Tibial nerve (tissue), 4 donors: ENCODE measurements at regions not wholly inside any gene's neighbourhood (a gene's known extent, or its start where the extent isn't known, plus 50 kb on each side); places are given as distances from the start of the nearest gene placed in this dataset.

Source experiments
- DNase-seq, 2 donors: peaks; one replicate each; pipeline ENCODE4 v3.0.0-alpha.2; 2019; ENCODE audit warnings: low spot score in 2 of 2
- H3K27ac ChIP-seq, 4 donors: fragments of 200-600 bp; sonication (generic) in 3 of 4; one replicate each; pipeline ENCODE4 v1.5.1; 2017 to 2019; ENCODE audit warnings: mild to moderate bottlenecking in 1 of 4
- H3K27me3 ChIP-seq, 2 donors: fragments of 200-600 bp; sonication (generic) in 1 of 2; one replicate each; pipeline versions ENCODE4 v1.5.1 to v1.6.0; 2017 to 2019
- H3K36me3 ChIP-seq, 3 donors: fragments of 200-600 bp; sonication (generic); one replicate each; pipeline ENCODE4 v1.5.1; 2018 to 2019
- H3K4me1 ChIP-seq, 4 donors: fragments of 200-600 bp; sonication (generic) in 3 of 4; one replicate each; pipeline ENCODE4 v1.5.1; 2017 to 2019
- H3K4me3 ChIP-seq, 4 donors: fragments of 200-600 bp; sonication (generic) in 3 of 4; one replicate each; pipeline ENCODE4 v1.5.1; 2017 to 2019; ENCODE audit warnings: mild to moderate bottlenecking in 1 of 4, moderate library complexity in 1 of 4
- H3K9me3 ChIP-seq, 4 donors: fragments of 200-600 bp; sonication (generic) in 3 of 4; one replicate each; pipeline ENCODE4 v1.5.1; 2017 to 2019
- EP300 ChIP-seq, 2 donors: sonication (generic); formaldehyde crosslinking; IDR thresholded peaks; one replicate each; pipeline ENCODE4 v1.6.1; 2017; ENCODE audit warnings: antibody characterized with exemption in 2 of 2, mild to moderate bottlenecking in 1 of 2
- POLR2A ChIP-seq, 2 donors: fragments of 450-650 bp; IDR thresholded peaks; one replicate each; pipeline ENCODE4 v1.6.1; 2017; ENCODE audit warnings: antibody characterized with exemption in 2 of 2, mild to moderate bottlenecking in 2 of 2, moderate library complexity in 2 of 2
- WGBS, 2 donors: methylation state at CpG; one replicate each; pipeline ENCODE4 v1.1.5; 2018; 5-methylcytosine and 5-hydroxymethylcytosine counted together
- TF ChIP-seq, protein P1 (sequence below), 5 experiments: fragments of 200-600 bp in 3 of 5; fragments of 450-650 bp in 2 of 5; sonication (generic) in 3 of 5; IDR thresholded peaks; one replicate each; pipeline ENCODE4 v1.5.1; 2016 to 2019; ENCODE audit warnings: antibody characterized with exemption in 5 of 5, mild to moderate bottlenecking in 3 of 5, moderate library complexity in 2 of 5

DNA sequence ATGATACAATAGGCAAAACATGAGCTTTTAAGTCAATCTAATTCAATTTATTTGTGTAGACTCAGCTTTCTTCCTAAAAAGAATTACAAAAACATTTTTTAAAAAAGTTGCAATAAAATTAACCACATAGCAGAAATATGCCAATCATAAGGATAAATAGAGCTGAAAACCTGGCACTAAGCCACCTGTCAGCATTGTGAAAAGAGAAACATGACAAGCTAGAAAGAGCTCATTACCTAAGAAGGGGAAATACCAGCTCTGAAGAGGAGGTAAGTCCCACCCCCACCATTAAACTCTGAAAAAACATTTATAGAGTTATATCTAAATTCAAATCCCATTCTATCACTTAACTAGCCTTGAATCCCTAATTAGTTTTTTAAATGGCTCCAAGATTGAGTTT, 372.9 kb downstream of the OSTF1 start:
- Histone ChIP-seq H3K27ac (no peak overlapping the region), H3K9me3 (no peaks in the 10 kb centered on the region), H3K36me3 (no peaks in the 10 kb centered on the region), H3K4me3 (no peak overlapping the region), H3K4me1 (peaks cover 0 to 12% (median 4%) of the 10 kb centered on the region in 4 donors), H3K27me3 (no peaks in the 10 kb centered on the region)
- DNase-seq, result no peak
- TF ChIP-seq POLR2A (IDR thresholded peaks at IDR 0.05), result no peak
- no peak for TF ChIP-seq EP300 (IDR thresholded peaks at IDR 0.05)
- TF ChIP-seq, protein P1, sequence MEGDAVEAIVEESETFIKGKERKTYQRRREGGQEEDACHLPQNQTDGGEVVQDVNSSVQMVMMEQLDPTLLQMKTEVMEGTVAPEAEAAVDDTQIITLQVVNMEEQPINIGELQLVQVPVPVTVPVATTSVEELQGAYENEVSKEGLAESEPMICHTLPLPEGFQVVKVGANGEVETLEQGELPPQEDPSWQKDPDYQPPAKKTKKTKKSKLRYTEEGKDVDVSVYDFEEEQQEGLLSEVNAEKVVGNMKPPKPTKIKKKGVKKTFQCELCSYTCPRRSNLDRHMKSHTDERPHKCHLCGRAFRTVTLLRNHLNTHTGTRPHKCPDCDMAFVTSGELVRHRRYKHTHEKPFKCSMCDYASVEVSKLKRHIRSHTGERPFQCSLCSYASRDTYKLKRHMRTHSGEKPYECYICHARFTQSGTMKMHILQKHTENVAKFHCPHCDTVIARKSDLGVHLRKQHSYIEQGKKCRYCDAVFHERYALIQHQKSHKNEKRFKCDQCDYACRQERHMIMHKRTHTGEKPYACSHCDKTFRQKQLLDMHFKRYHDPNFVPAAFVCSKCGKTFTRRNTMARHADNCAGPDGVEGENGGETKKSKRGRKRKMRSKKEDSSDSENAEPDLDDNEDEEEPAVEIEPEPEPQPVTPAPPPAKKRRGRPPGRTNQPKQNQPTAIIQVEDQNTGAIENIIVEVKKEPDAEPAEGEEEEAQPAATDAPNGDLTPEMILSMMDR (IDR thresholded peaks at IDR 0.05), result no peak

DNA sequence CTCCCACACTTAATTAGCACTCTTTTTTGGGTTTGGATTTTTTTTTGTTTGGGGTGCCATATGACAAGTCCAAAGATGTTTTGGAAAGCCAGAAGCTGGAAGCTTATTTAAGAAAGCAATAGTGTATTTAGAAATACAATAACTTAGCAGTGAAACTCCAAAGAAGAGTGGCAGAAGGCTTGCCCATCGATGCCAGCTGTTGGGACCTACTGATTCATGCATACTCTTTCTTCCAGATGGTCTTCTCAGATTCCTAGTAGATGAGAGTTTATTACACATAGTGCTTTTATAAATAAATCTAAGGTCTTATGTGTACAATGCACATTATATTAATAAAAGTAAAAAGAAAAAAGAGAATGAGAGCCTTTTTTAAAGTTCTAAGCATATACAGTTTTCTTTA, 374.6 kb downstream of the OSTF1 start:
- no peak for DNase-seq
- Histone ChIP-seq H3K36me3 (no peaks in the 10 kb centered on the region), H3K27ac (no peak overlapping the region), H3K9me3 (no peaks in the 10 kb centered on the region), H3K4me3 (no peak overlapping the region), H3K27me3 (no peaks in the 10 kb centered on the region), H3K4me1 (peaks cover 0 to 2% (median 0%) of the 10 kb centered on the region in 4 donors)
- TF ChIP-seq POLR2A (IDR thresholded peaks at IDR 0.05) (no peak), EP300 (IDR thresholded peaks at IDR 0.05) (no peak)
- TF ChIP-seq, protein P1 (IDR thresholded peaks at IDR 0.05), result no peak
- 78 to 80% methylated on average over 1 of the region's 1 CpG for WGBS, 2 donors

DNA sequence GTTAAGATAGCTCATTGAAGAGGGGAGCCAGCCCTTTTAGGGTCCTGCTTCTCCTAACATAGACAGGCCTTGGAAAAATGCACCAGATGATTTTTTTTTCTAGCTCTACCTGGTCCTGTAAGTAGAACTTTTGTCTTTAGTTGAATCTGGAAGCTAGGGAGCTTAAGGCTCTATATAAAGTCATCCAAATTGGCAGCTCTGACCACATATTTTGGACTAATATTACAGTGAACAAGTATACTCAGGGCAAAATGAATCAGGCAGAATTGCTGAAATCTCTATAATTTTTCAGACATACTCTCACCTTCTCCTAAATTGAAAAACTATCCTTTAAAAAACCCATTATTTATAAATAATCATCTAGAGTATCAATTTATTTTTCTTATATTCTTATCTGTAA, 375.6 kb downstream of the OSTF1 start:
- Histone ChIP-seq H3K4me1 (peaks cover 0 to 2% (median 0%) of the 10 kb centered on the region in 4 donors), H3K27ac (no peak overlapping the region), H3K36me3 (no peaks in the 10 kb centered on the region), H3K27me3 (no peaks in the 10 kb centered on the region), H3K9me3 (no peaks in the 10 kb centered on the region), H3K4me3 (no peak overlapping the region)
- DNase-seq, result no peak
- no peak for TF ChIP-seq EP300 (IDR thresholded peaks at IDR 0.05)
- no peak for TF ChIP-seq POLR2A (IDR thresholded peaks at IDR 0.05)
- TF ChIP-seq, protein P1 (IDR thresholded peaks at IDR 0.05), result no peak

DNA sequence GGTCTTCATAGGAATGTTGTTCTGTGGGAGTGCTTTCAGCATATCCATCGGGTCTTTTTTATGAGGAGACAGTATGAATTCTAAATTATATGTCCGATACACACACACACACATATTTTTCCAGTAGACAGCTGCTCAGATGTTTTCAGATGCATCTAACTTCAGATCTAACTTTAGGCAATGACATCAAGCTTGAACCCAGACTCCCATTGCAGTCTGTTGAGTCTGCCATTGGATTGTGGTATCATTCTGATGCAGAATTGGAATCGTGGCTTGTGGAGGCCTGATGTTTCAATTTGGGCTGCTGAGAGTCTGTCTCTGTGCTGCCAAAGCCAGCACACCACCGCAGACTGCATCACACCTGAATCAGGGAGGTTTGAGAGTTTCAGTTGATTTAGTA, 376.4 kb downstream of the OSTF1 start:
- no peaks in the 10 kb centered on the region for H3K36me3 ChIP-seq
- WGBS, 2 donors, result 88 to 94% methylated on average over 4 of the region's 4 CpGs
- DNase-seq, result no peak

DNA sequence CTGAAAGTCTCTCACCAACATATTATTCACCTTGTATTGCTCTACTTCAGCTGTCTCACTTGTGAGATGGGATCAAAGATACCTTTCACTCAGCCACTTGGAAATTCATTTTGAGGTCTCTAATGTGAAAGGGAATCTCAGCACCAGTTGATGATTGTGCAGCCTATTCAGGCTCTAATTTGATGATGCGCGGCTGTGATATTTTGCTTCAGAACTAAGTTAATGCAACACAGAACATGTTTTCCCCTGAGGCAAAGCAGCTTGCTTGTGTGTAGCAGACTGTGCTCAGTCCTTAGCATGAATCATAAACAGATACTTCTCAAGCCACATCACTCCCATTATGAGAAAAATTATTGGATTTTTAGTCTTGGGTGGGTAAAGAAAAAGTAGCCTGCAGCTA, 378.8 kb downstream of the OSTF1 start:
- Histone ChIP-seq H3K27ac (no peak overlapping the region), H3K9me3 (no peaks in the 10 kb centered on the region), H3K27me3 (no peaks in the 10 kb centered on the region), H3K36me3 (no peaks in the 10 kb centered on the region), H3K4me1 (no peaks in the 10 kb centered on the region), H3K4me3 (no peak overlapping the region)
- no peak for DNase-seq
- 54 to 62% methylated on average over 2 of the region's 2 CpGs for WGBS, 2 donors
- TF ChIP-seq POLR2A (IDR thresholded peaks at IDR 0.05) (no peak), EP300 (IDR thresholded peaks at IDR 0.05) (no peak)
- TF ChIP-seq, protein P1 (IDR thresholded peaks at IDR 0.05), result no peak

More for the DNA sequence above, 376.4 kb downstream of the OSTF1 start:
- Histone ChIP-seq H3K4me3 (no peak overlapping the region), H3K27me3 (no peaks in the 10 kb centered on the region), H3K27ac (no peak overlapping the region), H3K9me3 (no peaks in the 10 kb centered on the region), H3K4me1 (peaks cover 0 to 2% (median 0%) of the 10 kb centered on the region in 4 donors)
- TF ChIP-seq EP300 (IDR thresholded peaks at IDR 0.05) (no peak), POLR2A (IDR thresholded peaks at IDR 0.05) (no peak)
- TF ChIP-seq, protein P1 (IDR thresholded peaks at IDR 0.05), result no peak
